PC-9 (cell line): ENCODE measurements at regions not wholly inside any gene's neighbourhood (a gene's known extent, or its start where the extent isn't known, plus 50 kb on each side); places are given as distances from the start of the nearest gene placed in this dataset.
"Not testable (repeated sequence)": the region's sequence is repeated elsewhere in the genome, so short reads cannot be mapped to it uniquely, and the experiment has no call there.

Experiments
- BruUV-seq: library from RNA; stranded (reverse); fragments of 400-500 nt; replicated peaks from 2 replicates; lab custom pipeline; 2021; lab: Mats Ljungman, UMichigan
- CTCF ChIA-PET: fragments of 300-600 bp; sonication (Branson Sonifier 250); formaldehyde crosslinking; loops from one replicate; lab custom pipeline; 2022; ENCODE audit warnings: antibody characterized with exemption; lab: Charles Lee
- POLR2A ChIA-PET: fragments of 300-600 bp; sonication (Branson Sonifier 250); formaldehyde crosslinking; loops from one replicate; lab custom pipeline; 2022; ENCODE audit warnings: antibody characterized with exemption; ENCODE audit not compliant: unreplicated experiment; lab: Charles Lee
- DNase-seq, 2 experiments: peaks; one replicate each; pipeline versions ENCODE4 v3.0.0 to v3.0.0-alpha.2; 2015 to 2022; ENCODE audit warnings: mixed read lengths in 1 of 2
- H2AFZ ChIP-seq: fragments of 200-600 bp; sonication (generic); 2 replicates; pipeline ENCODE4 v1.8.1; 2017; ENCODE audit warnings: antibody characterized with exemption
- H3F3A ChIP-seq: fragments of 200-600 bp; sonication (generic); 2 replicates; pipeline ENCODE4 v1.8.1; 2017; ENCODE audit warnings: antibody characterized with exemption, mild to moderate bottlenecking, low read depth; ENCODE audit not compliant: insufficient read depth
- H3K27ac ChIP-seq: fragments of 200-600 bp; sonication (generic); 2 replicates; pipeline ENCODE4 v1.6.1; 2016; ENCODE audit warnings: mixed run types
- H3K27me3 ChIP-seq: fragments of 200-600 bp; sonication (generic); 2 replicates; pipeline ENCODE4 v1.6.1; 2016; ENCODE audit warnings: low read depth, mixed run types; ENCODE audit not compliant: insufficient read depth
- H3K36me3 ChIP-seq: fragments of 200-600 bp; sonication (generic); 2 replicates; pipeline ENCODE4 v1.6.1; 2016; ENCODE audit warnings: low read depth, mixed run types
- H3K4me1 ChIP-seq: fragments of 200-600 bp; sonication (generic); replicated peaks from 2 replicates; pipeline ENCODE4 v1.6.1; 2016; ENCODE audit warnings: mixed run types; ENCODE audit not compliant: insufficient read depth
- H3K4me2 ChIP-seq: fragments of 200-600 bp; sonication (generic); 2 replicates; pipeline ENCODE4 v1.6.1; 2017; ENCODE audit warnings: mixed run types
- H3K4me3 ChIP-seq: fragments of 200-600 bp; sonication (generic); 2 replicates; pipeline ENCODE4 v1.6.1; 2016; ENCODE audit warnings: mixed run types
- H3K79me2 ChIP-seq: fragments of 200-600 bp; sonication (generic); 2 replicates; pipeline ENCODE4 v1.6.1; 2017; ENCODE audit warnings: low read depth, mixed run types
- H3K9me2 ChIP-seq: fragments of 200-600 bp; sonication (generic); 2 replicates; pipeline ENCODE4 v1.8.1; 2017; ENCODE audit warnings: mild to moderate bottlenecking; ENCODE audit not compliant: insufficient read depth
- H3K9me3 ChIP-seq: fragments of 200-600 bp; sonication (generic); 2 replicates; pipeline ENCODE4 v1.8.1; 2016; ENCODE audit warnings: low read depth; ENCODE audit not compliant: insufficient read depth
- H4K20me1 ChIP-seq: fragments of 200-600 bp; sonication (generic); 2 replicates; pipeline ENCODE4 v1.8.1; 2017; ENCODE audit not compliant: insufficient read depth
- CTCF ChIP-seq: fragments of 200-600 bp; sonication (generic); conservative IDR thresholded peaks from 2 replicates; pipeline ENCODE4 v1.6.1; 2017; ENCODE audit warnings: mixed run types, antibody characterized with exemption, mild to moderate bottlenecking, moderate library complexity
- EZH2 ChIP-seq: fragments of 200-600 bp; sonication (generic); IDR thresholded peaks from 2 replicates; pipeline ENCODE4 v1.8.0; 2017; ENCODE audit warnings: antibody characterized with exemption, low read depth
- intact Hi-C: fragments of 100-400 bp; cut with micrococcal nuclease; formaldehyde crosslinking; loops from one replicate; pipeline ENCODE4 v1.10.0; 2022; ENCODE audit not compliant: unreplicated experiment

DNA sequence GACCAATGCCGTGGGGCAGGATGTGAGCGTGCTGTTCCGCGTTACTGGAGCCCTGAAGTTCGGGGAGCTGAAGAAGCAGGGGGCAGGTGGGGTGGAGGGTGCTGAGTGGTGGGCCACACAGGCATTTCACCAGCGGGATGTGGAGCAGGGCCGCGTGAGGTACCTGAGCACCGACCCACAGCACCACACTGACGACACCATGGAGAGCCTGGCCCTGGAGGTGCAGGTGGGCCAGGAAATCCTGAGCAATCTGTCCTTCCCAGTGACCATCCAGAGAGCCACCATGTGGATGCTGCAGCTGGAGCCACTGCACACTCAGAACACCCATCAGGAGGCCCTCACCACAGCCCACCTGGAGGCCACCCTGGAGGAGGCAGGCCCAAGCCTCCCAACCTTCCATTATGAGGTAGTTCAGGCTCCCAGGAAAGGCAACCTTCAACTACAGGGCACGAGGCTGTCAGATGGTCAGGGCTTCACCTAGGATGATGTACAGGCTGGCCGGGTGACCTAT lies 179.6 kb downstream of the TBC1D2B start:
- H3K9me3 ChIP-seq: no peaks in the 10 kb centered on the region
- BruUV-seq: no TSS peak
- no peaks in the 10 kb centered on the region for H3K79me2 ChIP-seq
- DNase-seq: no peak
- no peak overlapping the region for H3K27ac ChIP-seq
- intact Hi-C loops: no loop called here
- H4K20me1 ChIP-seq: no peaks in the 10 kb centered on the region
- no peak overlapping the region for H2AFZ ChIP-seq
- no peak for TF ChIP-seq CTCF
- no peak for TF ChIP-seq EZH2
- ChIA-PET CTCF (no interaction called here), POLR2A (no interaction called here)
- H3K36me3 ChIP-seq: no peaks in the 10 kb centered on the region
- peaks cover 8% of the 10 kb centered on the region; the same call in 1 of the 2 replicates for H3K27me3 ChIP-seq
- no peak overlapping the region for H3K4me2 ChIP-seq
- H3F3A ChIP-seq: no peaks in the 10 kb centered on the region
- no peaks in the 10 kb centered on the region for H3K9me2 ChIP-seq
- no peaks in the 10 kb centered on the region for H3K4me1 ChIP-seq
- H3K4me3 ChIP-seq: no peak overlapping the region

- BruUV-seq, H3K36me3 ChIP-seq, H3K4me3 ChIP-seq, H3K4me2 ChIP-seq, H3K79me2 ChIP-seq, H3K9me2 ChIP-seq, intact Hi-C loops, H3K27me3 ChIP-seq, POLR2A ChIA-PET, H3K9me3 ChIP-seq, DNase-seq, H2AFZ ChIP-seq, H3F3A ChIP-seq, H3K27ac ChIP-seq, H3K4me1 ChIP-seq, H4K20me1 ChIP-seq, CTCF ChIA-PET: not testable (repeated sequence)
Measured at GRCh38 chr15:77897113-77897895, 180.2 kb downstream of the TBC1D2B start.

GRCh38 chr15:77896147-77897112 lies 181.1 kb downstream of the TBC1D2B start:
- H4K20me1 ChIP-seq, H3K9me3 ChIP-seq, H3K9me2 ChIP-seq, BruUV-seq, H3K79me2 ChIP-seq, intact Hi-C loops, H2AFZ ChIP-seq, CTCF ChIA-PET, H3K27me3 ChIP-seq, H3K4me2 ChIP-seq, H3K27ac ChIP-seq, POLR2A ChIA-PET, H3K4me1 ChIP-seq, DNase-seq, H3K36me3 ChIP-seq, H3F3A ChIP-seq, H3K4me3 ChIP-seq: not testable (repeated sequence)

DNA sequence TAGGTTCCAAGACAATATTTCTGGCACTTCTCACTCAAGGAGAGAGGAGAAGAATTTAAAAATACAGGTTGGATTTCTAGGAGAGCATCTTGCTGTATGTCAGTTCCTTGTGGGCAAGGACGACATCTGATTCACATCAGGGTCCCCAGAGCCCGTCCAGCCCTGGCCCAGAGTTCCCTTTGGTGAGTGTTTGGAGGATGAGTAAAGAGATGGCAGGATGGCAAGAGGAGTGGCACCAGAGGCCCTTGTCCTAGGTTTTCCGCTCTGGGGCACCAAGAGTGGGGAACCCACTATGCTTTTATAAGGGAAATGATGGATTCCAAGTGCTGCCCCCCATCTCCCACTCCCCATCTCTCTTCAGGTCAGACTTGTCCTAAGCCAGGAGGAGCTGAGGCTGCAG lies 181.8 kb downstream of the TBC1D2B start:
- Histone ChIP-seq H3K4me2 (no peak overlapping the region), H3K27ac (no peak overlapping the region), H3K9me2 (no peaks in the 10 kb centered on the region), H3K4me1 (no peaks in the 10 kb centered on the region), H3K9me3 (no peaks in the 10 kb centered on the region), H3F3A (no peaks in the 10 kb centered on the region), H3K4me3 (no peak overlapping the region), H3K79me2 (no peaks in the 10 kb centered on the region), H3K27me3 (peaks cover 8% of the 10 kb centered on the region; the same call in 1 of the 2 replicates), H2AFZ (no peak overlapping the region), H3K36me3 (no peaks in the 10 kb centered on the region), H4K20me1 (no peaks in the 10 kb centered on the region)
- DNase-seq: no peak
- POLR2A ChIA-PET: no interaction called here
- intact Hi-C loops: no loop called here
- BruUV-seq: no TSS peak
- no peak for TF ChIP-seq CTCF
- TF ChIP-seq EZH2: no peak
- CTCF ChIA-PET: no interaction called here

DNA sequence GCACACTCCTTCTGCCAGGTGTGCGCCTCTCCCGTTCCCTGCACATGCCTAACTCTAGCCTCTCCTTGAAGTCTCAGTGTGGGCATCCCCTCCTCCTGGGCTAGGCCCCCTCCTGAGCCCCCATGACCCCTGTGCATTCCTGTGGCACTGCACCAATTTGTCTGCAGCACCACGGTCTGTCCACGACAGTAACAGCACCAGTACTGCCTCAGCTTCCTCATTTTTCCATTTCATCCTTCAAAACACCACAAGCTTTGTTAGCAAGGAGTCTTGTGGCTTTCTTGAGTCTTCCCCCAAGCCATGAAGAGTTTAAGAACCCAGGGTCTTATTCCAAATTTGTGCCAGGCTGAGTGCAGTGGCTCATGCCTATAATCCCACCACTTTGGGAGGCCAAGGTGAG lies 182.4 kb downstream of the TBC1D2B start:
- H3F3A ChIP-seq, BruUV-seq, H3K27ac ChIP-seq, H3K4me3 ChIP-seq, CTCF ChIA-PET, H3K4me1 ChIP-seq, H3K9me3 ChIP-seq, H2AFZ ChIP-seq, DNase-seq, H3K4me2 ChIP-seq, H3K9me2 ChIP-seq, H3K79me2 ChIP-seq, H3K27me3 ChIP-seq, intact Hi-C loops, H4K20me1 ChIP-seq, POLR2A ChIA-PET, H3K36me3 ChIP-seq: not testable (repeated sequence)
